HG03196 (cell line): ENCODE measurements at regions not wholly inside any gene's neighbourhood (a gene's known extent, or its start where the extent isn't known, plus 50 kb on each side); places are given as distances from the start of the nearest gene placed in this dataset.
"Not testable (repeated sequence)": the region's sequence is repeated elsewhere in the genome, so short reads cannot be mapped to it uniquely, and the experiment has no call there.

Experiments used
- ATAC-seq: cut with Tn5 transposase; IDR thresholded peaks from one replicate; pipeline ENCODE4 v1.9.1; 2021; ENCODE audit not compliant: unreplicated experiment

DNA sequence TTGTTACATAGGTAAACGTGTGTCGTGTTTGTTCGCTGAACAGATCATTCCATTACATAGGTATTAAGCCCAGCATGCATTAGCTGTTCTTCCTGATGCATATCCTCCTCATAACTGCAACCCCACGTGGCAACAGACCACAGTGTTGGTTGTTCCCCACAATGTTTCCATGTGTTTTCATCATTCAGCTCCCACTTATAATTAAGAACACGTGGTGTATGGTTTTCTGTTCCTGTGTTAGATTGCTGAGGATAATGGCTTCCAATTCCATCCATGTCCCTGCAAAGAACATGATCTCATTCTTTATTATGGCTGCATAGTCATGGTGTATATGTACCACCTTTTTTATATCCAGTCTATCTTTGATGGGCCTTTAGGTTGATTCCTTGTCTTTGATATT is 1071.1 kb downstream of the SLC16A7 start:
- ATAC-seq = no peak

DNA sequence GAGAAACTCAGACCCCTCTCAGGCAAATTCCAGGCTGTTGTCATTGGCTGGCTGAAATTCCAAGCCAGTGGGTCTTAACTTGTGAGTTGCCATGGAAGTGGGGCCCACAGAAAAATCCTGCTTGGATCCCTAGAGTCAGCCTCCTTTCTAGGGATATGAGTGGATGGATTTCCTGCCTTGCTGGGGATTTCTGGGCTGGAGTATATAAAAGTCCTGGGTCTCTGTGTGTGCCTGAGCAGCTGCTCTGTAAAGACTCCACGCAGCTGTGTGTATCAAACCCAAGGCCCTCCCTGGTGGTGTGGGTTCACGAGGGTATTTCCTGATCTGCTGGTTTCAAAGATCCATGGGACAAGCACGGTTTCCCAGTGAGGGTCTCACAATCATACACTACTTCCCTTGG is 1077.1 kb downstream of the SLC16A7 start:
- ATAC-seq = no peak

DNA sequence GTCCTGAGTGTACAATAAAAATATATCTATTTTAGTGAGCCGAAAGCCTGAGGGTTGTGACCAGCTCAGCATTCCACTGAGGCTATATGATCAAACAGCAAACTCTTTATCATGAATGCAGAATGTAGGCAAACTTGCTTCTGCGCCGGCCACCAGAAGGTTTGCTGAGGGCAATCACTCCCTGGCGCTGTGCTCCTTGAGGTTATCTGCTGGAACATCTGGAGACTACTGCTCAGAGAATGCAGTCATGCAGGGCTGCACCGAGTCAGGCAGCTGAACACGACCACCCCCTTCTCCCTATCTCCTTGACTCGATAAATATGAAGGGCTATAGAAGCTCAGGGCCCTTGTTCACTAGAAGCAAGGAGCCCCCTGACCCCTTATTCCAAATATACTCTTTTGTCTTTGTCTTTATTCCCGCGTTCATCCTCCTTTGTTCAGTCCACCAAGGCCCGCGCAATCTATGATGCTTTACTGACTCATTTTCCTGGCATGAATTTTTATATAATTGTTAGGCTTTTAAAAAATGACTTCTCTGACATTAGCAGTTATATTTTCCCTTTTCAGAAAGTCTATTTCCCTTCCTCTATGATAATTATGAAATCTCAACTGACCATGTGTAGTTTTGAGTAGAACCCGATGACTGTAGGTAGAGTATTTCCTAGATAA is 1089.3 kb downstream of the SLC16A7 start:
- ATAC-seq = no peak

DNA sequence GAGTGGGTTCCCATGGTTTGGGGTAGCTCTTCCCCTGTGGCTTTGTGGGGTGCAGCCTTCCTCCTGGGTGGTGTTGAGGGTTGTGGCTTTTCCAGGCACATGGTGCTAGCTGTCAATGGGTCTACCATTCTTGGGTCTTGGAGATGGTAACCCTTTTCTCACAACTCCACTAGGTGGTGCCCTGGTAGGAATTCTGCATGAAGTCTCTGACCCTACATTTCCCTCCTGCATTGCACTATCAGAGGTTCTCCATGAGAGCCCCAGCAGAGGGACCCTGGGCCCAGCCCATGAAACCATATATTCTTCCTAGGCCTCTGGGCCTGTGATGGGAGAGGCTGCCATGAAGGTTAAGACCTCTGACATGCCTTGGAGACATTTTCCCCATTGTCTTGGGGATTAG is 1093.3 kb downstream of the SLC16A7 start:
- ATAC-seq = no peak

DNA sequence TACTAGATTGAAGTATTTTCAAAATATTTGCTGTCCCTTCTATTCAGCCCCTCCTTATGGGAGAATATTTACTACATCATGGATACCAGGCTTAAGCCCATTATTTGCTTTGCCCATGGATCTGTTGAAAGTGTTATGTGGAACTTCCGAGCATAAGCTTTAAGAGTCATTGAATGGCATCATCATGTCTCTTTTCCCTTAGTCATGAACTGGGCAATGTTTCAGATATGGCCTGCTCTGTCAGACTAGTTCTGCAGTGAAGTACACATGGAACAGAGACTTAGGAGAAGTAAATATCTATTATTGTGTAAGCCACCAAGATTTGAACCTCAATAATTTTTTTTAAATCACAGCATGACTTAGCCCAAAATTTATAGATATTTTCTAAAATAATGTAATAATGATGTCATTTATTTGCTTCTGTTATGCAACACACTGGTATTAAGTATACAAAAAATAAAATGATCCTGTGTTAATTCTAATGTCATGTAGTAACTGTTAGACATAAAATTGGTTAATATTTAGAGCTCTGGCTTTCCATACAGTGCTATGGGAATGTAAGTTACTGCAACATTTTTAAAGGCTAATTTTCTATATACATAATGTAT is 1097.3 kb downstream of the SLC16A7 start:
- ATAC-seq = no peak

DNA sequence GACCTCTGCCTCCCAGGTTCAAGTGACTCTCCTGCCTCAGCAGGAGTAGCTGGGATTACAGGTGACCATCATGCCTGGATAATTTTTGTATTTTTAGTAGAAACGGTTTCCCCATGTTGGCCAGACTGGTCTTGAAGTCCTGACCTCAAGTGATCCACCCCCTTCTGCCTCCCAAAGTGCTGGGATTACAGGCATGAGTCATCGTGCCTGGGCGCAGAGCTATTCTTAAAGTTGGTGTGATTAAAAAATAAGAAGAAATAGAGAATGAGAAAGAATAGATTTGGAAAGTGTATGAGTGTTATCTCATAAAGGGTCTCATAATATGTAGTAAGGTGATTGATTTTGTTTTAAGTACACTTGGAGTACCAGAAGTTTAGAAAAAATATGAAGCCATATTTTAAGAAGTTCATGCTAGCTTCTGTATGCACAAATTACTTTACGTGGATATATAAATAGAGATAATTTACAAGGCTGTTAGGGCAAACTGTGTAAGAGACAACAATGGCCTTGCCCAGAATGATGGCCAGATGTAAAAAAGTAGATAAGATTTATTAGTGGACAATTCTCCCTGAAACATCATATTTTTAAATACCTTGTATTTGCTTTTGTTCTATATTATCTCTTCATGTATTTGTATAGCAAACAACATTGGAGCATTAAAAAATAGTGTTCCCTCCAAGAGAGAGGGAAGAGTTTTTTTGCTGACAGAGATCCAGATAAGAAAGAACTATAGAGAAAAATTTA is 1108.5 kb downstream of the SLC16A7 start:
- ATAC-seq = no peak

DNA sequence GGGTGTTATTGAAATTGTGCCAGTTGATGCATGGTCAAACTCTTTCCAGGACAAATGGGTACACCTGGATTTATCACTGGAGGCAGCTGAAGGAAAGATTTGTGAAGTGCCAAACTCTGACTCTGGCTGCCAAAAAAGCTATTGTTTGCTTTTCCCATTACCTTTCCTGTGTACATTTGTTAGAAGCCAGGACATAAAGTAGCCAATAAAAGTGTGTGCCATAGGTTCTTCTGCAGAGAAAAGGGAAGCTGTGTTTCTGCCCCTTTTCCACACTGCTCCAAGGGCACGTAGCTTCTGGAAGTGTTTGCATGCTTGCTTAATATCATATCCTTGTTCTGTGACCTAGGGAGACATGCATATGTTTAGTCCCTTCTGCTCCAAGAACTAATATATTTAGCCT is 1114.4 kb downstream of the SLC16A7 start:
- no peak for ATAC-seq

DNA sequence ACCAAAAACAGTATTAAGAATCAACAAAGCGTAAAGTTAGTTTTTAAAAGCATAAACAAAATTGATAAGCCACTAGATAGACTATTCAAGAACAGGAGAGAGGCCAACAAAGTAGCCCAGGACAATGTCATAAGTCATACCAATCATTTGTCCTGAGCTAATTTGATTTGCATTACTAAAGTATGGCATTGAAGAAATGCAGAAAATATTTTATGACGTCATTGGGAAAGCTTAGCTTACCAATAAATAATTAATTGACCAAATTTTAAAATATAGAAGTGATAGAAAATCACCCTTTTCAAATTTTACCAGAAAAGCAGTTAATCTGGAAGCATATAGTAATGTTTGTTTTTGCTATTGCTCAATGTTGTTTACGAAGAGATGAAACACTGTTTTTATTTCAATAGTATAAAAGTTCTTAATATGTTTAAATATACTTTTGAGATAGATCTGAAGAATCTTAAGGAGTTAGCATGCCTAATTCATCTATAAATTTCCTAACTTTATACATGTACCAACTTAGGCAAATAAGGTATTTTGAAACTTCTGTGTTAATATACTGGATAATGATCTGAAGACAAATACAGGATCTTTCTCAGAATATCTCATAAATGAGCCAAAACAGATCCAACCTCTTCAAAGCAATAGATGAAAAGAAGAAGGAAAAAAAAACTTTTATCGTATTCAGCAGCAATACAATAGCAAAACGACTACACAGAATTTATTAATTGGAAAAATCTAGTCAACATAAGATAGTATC is 1118.5 kb downstream of the SLC16A7 start:
- no peak for ATAC-seq

DNA sequence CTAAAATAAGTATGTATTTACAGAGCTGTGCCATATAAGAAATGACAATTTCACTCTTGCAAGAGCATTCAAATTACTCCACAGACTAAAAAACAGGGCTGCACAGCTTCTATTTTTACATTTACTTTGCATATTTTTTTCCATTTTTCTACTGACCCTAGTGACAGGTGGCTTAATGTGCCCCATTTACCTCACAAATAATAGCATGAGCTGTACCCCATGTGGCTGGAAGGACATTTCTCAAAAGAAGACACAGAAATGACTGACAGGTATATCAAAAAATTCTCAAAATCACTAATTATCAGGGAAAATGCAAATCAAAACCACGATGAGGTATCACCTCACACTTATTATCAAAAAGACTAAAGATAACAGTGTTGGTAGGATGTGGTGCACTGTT is 1128.6 kb downstream of the SLC16A7 start:
- ATAC-seq = no peak

DNA sequence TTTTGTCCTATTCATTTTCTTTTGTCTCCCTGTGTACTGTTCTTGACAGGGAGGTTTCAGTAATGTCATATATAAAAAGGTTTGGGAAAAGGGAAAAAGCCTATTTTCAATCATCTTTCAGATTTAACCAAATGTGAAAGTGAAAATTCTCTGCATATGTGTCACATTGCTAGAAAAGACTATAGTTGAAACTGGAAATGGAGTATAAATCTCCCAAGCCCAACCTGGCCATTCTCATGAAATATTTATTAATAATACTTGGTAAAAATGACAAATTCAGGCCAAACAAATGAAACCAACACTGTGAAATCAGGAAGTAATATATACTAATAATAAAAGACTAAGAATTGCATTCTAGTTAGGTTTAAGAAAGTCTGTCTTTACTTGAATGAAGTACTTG is 1129.2 kb downstream of the SLC16A7 start:
- ATAC-seq = no peak

DNA sequence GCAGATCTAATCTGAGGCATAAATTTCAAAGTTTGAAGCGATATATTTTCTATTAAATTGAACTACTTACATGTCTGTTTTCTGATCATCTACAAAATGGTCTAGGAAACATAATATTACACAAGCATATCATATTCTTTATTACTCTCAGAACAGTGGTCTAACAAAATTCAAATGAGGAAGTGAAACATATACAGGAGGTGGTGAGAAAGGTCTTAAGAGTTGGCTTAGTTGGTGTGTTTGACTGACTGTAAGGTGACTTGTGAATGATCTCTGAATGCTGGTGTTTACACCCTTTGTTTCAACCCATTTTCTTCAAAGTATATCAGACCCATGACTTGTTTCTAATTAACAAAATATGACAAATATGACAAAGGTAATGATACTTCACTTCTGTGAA is 1156.8 kb downstream of the SLC16A7 start:
- ATAC-seq = no peak

DNA sequence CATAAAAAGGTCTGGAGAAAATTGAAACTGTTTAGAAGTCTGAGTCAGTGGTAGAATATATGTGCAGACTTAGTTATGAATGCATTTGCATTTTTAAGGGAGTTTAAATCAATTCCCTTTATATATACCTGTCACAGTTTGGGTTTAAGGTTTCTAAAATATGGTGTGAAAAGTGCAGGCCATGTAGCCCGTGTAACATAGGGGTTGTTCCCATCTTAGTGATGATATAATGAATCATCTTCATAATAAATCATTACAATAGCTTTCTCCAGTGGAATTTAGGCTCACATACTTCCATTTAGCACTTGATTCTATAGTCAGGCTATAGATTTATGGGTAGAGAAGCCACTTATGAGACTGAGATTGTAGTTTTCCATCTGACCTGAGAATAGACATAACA is 1162.4 kb downstream of the SLC16A7 start:
- no peak for ATAC-seq

DNA sequence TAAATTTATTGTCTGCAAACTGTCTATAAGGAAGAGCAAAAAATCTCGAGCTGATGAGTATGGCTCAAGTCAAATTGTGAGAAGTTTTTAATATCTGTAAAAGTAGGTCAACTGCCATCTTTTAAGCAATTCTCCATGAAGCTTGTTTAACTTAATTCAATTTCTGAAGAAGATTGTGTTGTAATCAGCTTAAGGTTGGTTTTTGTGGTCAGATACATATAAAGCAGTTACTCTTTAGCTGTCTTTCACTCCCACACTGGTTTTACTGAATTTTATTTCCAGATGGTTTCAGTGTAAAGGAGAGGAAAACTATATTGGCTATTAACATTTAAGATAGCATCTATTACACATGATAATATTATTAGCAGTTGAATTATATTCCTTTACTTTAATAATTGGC is 1165.1 kb downstream of the SLC16A7 start:
- ATAC-seq = no peak

DNA sequence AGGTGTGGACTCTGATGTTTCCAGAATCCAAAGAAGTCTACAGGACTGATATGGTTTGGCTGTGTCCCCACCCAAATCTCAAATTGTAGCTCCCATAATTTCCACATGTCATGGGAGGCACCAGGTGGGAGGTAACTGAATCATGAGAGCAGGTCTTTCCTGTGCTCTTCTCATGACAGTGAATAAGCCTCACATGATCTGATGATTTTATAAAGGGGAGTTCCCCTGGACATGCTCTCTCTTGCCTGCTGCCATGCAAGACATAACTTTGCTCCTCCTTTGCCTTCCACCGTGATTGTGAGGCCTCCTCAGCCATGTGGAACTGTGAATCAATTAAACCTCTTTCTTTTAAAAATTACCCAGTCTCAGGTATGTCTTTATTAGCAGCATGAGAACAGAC is 1205.3 kb downstream of the SLC16A7 start:
- ATAC-seq = not testable (repeated sequence)

DNA sequence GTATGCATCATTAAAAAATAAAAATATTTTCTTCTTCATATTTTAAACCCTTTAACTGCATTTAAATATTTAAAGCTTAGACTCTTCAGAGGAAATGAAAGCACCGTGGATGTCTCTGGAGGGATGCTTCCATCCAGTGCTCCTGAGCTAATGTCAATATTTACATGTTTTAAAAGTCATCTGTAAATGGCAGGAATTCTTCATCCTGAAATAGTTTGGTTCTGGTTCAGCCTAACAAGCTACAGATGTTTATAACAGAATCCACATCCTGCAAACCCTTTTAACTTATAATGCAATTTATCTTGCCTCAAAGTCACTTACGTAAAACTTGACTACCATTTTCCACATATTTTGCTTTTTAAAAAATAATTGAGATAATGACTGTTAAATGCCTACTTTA is 1207.3 kb downstream of the SLC16A7 start:
- ATAC-seq = no peak

DNA sequence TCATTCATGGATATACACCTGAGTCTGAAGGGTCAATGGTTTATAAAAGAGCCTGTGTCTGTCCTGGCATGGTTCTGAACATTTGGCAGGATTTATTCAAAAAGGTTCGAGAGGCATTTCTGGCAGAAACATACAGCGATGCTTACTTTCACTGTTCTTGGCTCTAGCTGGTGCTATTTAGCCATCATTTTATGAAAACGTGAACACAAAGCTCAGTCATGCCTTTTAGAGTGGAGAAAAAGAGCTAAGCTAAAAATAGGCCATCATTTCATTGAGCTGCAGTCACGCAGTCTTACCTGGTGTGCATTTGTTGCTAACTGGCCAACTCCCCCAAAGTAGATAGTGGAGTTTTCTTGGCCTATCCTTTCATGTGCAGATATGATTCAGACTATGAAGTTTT is 1209.5 kb downstream of the SLC16A7 start:
- ATAC-seq = no peak

DNA sequence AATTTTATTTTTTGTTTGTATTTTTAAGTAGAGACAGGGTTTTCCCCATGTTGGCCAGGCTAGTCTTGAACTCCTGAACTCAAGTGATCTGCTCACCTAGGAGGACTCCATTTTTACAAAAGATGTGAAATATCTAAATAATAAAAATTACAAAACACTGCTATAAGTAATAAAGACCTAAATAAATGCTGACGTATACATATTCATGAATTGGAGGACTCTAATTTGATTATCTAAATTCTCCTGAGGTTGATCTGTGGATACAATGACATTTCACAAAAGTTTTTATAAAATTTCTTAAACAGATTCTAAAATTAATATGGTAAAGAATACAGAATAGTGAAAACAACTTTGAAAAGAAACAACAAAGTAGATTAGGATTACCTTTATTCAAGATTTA is 1224.0 kb downstream of the SLC16A7 start:
- ATAC-seq = no peak

DNA sequence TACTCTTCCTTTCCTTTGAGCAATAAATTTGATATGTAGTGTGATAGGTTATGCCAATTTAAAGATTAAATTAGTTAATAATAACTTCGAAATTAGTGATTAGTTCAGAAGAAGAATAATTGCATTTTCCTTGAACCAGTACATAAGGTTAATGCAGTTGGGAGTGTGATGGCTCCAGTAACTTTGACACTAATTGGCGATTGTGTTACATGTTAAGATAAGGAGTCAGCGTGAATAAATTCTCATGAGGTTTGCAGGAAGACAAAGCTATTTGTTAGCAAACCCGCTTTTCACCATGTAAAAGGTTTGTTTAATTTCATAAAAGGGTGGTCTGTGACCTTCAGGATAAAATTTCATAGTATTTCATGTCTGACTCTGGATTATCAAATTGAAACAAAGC is 1226.8 kb downstream of the SLC16A7 start:
- ATAC-seq = no peak

DNA sequence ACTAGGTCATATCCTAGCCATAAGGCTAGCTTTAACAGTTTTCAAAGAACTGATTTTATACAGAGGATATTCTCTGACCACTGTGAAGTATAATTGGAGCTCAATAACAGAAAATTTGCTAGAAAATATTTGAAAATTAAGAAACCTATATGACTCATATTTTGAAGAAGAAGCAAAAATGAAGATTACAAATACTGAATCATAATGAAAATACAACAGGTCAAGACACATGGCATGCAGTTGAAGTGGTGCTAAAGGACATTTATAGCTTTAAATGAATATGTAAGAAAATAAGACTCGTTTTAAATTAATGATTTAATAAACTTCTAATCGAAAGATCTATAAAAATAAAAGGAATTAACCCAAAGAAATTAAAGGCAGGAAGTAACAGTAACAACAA is 1234.6 kb downstream of the SLC16A7 start:
- ATAC-seq = no peak

DNA sequence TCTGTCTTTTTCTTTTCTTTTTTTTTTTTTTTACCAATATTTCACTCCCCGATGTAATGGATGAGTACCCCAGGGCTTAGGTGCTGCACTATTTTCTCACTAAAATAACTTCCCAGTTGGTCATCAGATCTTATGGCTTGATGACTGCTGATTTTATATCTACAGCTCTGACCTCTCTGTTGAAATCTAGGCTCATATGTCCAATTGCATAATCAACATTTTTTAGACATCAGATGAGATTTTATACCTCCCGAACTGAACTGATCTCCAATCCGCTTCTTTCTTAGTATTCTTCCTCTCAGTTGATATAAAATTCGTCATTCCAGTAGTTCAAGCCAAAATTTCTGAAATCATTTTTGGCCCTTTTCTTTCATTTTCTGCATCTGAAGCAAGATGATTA is 1236.5 kb downstream of the SLC16A7 start:
- no peak for ATAC-seq

DNA sequence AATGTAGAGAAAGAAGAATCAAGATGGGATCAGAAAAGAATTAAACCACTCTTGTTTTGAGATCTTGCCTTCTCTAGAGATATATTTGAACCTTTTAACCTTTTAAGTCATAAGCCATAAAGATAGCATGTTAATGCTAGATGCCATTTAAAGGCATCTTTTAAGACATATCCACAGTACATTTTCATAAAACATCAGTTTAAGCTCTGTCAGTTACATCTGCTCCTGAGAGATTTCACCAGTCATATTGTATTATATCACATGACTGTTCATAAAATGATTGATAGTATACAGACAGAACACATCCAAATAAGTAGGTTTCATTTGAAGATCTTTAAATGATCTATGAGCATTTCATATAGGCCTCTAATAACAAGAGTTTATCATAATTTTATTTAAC is 1238.5 kb downstream of the SLC16A7 start:
- ATAC-seq = no peak

DNA sequence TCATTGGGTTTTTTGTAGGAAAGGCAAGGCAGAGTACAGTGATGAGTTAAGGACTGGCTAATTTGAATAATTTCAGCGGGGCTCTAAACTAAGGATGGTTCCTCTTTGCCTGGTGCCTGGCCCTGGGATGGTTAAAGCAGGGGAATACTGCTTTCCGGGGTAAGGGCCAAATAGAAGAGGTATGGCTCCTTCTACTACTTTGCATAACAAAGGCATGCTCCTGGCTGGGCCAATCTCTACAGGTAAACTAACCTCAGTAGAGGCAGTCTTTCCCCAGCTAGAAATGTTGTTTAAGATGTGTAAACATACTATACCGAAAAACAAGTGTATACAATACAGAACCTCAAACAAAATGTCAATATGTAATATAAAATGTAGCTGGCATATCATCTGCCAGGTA is 1239.0 kb downstream of the SLC16A7 start:
- no peak for ATAC-seq
